ENCODE measurements at regions not wholly inside any gene's neighbourhood (a gene's known extent, or its start where the extent isn't known, plus 50 kb on each side); places are given as distances from the start of the nearest gene placed in this dataset.

- H3K4me3 ChIP-seq (replicated peaks in 1 of 3): no peak overlapping the region
- no peak for DNase-seq
- H3K4me1 ChIP-seq: no peaks in the 10 kb centered on the region
- WGBS, 2 donors: 45 to 77% methylated on average over 2 of the region's 2 CpGs
- H3K27me3 ChIP-seq: no peaks in the 10 kb centered on the region
- TF ChIP-seq, protein P1, sequence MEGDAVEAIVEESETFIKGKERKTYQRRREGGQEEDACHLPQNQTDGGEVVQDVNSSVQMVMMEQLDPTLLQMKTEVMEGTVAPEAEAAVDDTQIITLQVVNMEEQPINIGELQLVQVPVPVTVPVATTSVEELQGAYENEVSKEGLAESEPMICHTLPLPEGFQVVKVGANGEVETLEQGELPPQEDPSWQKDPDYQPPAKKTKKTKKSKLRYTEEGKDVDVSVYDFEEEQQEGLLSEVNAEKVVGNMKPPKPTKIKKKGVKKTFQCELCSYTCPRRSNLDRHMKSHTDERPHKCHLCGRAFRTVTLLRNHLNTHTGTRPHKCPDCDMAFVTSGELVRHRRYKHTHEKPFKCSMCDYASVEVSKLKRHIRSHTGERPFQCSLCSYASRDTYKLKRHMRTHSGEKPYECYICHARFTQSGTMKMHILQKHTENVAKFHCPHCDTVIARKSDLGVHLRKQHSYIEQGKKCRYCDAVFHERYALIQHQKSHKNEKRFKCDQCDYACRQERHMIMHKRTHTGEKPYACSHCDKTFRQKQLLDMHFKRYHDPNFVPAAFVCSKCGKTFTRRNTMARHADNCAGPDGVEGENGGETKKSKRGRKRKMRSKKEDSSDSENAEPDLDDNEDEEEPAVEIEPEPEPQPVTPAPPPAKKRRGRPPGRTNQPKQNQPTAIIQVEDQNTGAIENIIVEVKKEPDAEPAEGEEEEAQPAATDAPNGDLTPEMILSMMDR (IDR thresholded peaks at IDR 0.05): no peak
- no peak for TF ChIP-seq POLR2A (IDR thresholded peaks at IDR 0.05)
- H3K27ac ChIP-seq: no peak overlapping the region
- intact Hi-C loops (cut with DNase I): no loop called here
- no peaks in the 10 kb centered on the region for H3K9me3 ChIP-seq
- no peaks in the 10 kb centered on the region for H3K36me3 ChIP-seq
Observed at GRCh38 chr1:187168297-187168696, 339.5 kb downstream of the PLA2G4A start.

DNA sequence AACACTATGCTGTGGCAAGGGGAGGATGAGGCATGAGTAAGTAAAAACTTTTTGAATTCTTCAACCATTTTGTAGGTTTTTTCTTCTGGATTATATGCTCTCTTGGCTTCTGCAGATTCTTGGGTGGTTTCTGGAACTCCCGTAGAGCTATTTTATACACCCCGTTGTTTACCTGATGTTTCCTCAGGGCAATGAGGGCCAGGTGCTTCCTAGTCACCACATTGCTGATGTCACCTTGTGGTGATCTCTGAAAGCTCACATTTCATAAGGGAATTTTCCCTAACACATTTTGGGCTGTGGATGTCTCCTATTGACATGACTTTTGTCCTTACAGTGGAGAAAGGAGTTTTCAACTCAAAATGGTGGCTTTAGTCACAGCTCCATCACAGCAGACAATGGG lies 356.6 kb downstream of the PLA2G4A start:
- no peak for DNase-seq
- H3K27ac ChIP-seq: no peak overlapping the region
- no peaks in the 10 kb centered on the region for H3K9me3 ChIP-seq
- WGBS, 2 donors: 83 to 84% methylated on average over 2 of the region's 2 CpGs
- intact Hi-C loops (cut with DNase I): no loop called here
- H3K36me3 ChIP-seq: no peaks in the 10 kb centered on the region
- no peaks in the 10 kb centered on the region for H3K4me1 ChIP-seq
- TF ChIP-seq, protein P1 (IDR thresholded peaks at IDR 0.05): no peak
- TF ChIP-seq POLR2A (IDR thresholded peaks at IDR 0.05): no peak
- H3K27me3 ChIP-seq: no peaks in the 10 kb centered on the region
- H3K4me3 ChIP-seq (replicated peaks in 1 of 3): no peak overlapping the region

- Histone ChIP-seq H3K27me3 (no peaks in the 10 kb centered on the region), H3K9me3 (no peaks in the 10 kb centered on the region), H3K4me3 (replicated peaks in 1 of 3) (no peak overlapping the region), H3K36me3 (no peaks in the 10 kb centered on the region), H3K4me1 (no peaks in the 10 kb centered on the region), H3K27ac (no peak overlapping the region)
- TF ChIP-seq, protein P1 (IDR thresholded peaks at IDR 0.05): no peak
- no peak for TF ChIP-seq POLR2A (IDR thresholded peaks at IDR 0.05)
- no peak for DNase-seq
- intact Hi-C loops (cut with DNase I): no loop called here
Observed at GRCh38 chr1:187197685-187198084, 368.9 kb downstream of the PLA2G4A start.

GRCh38 chr1:187203257-187203656 lies 374.5 kb downstream of the PLA2G4A start:
- WGBS, 2 donors: 88% methylated on average over 5 of the region's 5 CpGs
- intact Hi-C loops (cut with DNase I): no loop called here
- DNase-seq: no peak

GRCh38 chr1:187212377-187212776 lies 383.6 kb downstream of the PLA2G4A start:
- no peak for TF ChIP-seq POLR2A (IDR thresholded peaks at IDR 0.05)
- no peaks in the 10 kb centered on the region for H3K27me3 ChIP-seq
- no peak overlapping the region for H3K27ac ChIP-seq
- H3K4me3 ChIP-seq (replicated peaks in 1 of 3): no peak overlapping the region
- intact Hi-C loops (cut with DNase I): no loop called here
- no peaks in the 10 kb centered on the region for H3K36me3 ChIP-seq
- no peak for DNase-seq
- no peaks in the 10 kb centered on the region for H3K4me1 ChIP-seq
- WGBS, 2 donors: 86 to 88% methylated on average over 2 of the region's 2 CpGs
- no peaks in the 10 kb centered on the region for H3K9me3 ChIP-seq

More at GRCh38 chr1:187203257-187203656, 374.5 kb downstream of the PLA2G4A start:
- H3K36me3 ChIP-seq: no peaks in the 10 kb centered on the region
- no peaks in the 10 kb centered on the region for H3K9me3 ChIP-seq
- no peaks in the 10 kb centered on the region for H3K27me3 ChIP-seq
- H3K4me1 ChIP-seq: no peaks in the 10 kb centered on the region
- H3K27ac ChIP-seq: no peak overlapping the region
- TF ChIP-seq, protein P1 (IDR thresholded peaks at IDR 0.05): no peak
- TF ChIP-seq POLR2A (IDR thresholded peaks at IDR 0.05): no peak
- no peak overlapping the region for H3K4me3 ChIP-seq (replicated peaks in 1 of 3)

DNA sequence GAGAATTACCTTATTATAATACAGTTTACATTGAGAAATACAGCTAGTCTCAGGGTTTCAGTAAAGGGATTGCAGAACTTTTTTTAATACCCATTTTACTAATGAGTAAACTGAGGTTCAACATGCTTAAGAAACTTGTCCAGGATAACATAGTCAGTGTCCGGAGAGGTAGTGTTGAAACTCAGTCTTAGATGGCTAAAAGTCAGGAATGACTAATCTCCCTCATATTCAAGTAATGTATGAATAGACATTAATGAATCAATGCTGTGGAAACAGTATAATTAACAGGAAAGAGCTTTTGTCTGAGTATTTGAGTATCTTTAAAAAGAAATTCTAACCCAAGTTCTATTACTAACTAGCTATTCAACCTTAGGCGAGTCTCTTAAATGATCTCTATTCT lies 397.6 kb downstream of the PLA2G4A start:
- Histone ChIP-seq H3K27ac (no peak overlapping the region), H3K27me3 (no peaks in the 10 kb centered on the region), H3K4me1 (no peaks in the 10 kb centered on the region), H3K36me3 (no peaks in the 10 kb centered on the region), H3K4me3 (replicated peaks in 1 of 3) (no peak overlapping the region), H3K9me3 (no peaks in the 10 kb centered on the region)
- no peak for TF ChIP-seq POLR2A (IDR thresholded peaks at IDR 0.05)
- TF ChIP-seq, protein P1 (IDR thresholded peaks at IDR 0.05): no peak
- intact Hi-C loops (cut with DNase I): no loop called here
- WGBS, 2 donors: 91 to 94% methylated on average over 2 of the region's 2 CpGs
- DNase-seq: no peak
